SU-DHL-6 (cell line): ENCODE measurements at regions not wholly inside any gene's neighbourhood (a gene's known extent, or its start where the extent isn't known, plus 50 kb on each side); places are given as distances from the start of the nearest gene placed in this dataset.

ENCODE experiments used
- H2AFZ ChIP-seq: fragments of 200-600 bp; sonication (generic); 2 replicates; pipeline ENCODE4 v1.6.1; 2014; ENCODE audit warnings: low read depth, mild to moderate bottlenecking, moderate library complexity, mixed read lengths, antibody characterized with exemption, low read length; ENCODE audit not compliant: severe bottlenecking
- H3F3A ChIP-seq: fragments of 200-600 bp; shearing (Covaris generic); 2 replicates; pipeline ENCODE4 v1.6.0; 2016; ENCODE audit warnings: antibody characterized with exemption, mild to moderate bottlenecking; ENCODE audit not compliant: insufficient read depth
- H3K27ac ChIP-seq: fragments of 200-600 bp; sonication (generic); 2 replicates; pipeline ENCODE4 v1.5.1; 2016; ENCODE audit warnings: low read depth, mild to moderate bottlenecking, low read length, moderate library complexity, mixed read lengths
- H3K27me3 ChIP-seq: fragments of 200-600 bp; sonication (generic), shearing (Covaris generic); 2 replicates; pipeline ENCODE4 v1.6.0; 2014; ENCODE audit warnings: mild to moderate bottlenecking, low read length
- H3K36me3 ChIP-seq: fragments of 200-600 bp; sonication (generic); 2 replicates; pipeline ENCODE4 v1.6.1; 2014; ENCODE audit warnings: mild to moderate bottlenecking, low read length, mixed read lengths
- H3K4me2 ChIP-seq: fragments of 300-600, 200-600 bp; shearing (Covaris generic), sonication (generic); 2 replicates; pipeline ENCODE4 v1.6.0; 2014; ENCODE audit warnings: low read length, low read depth, mild to moderate bottlenecking; ENCODE audit not compliant: poor library complexity, severe bottlenecking
- H3K4me3 ChIP-seq: fragments of 200-600 bp; sonication (generic); 2 replicates; pipeline ENCODE4 v1.5.1; 2014; ENCODE audit warnings: antibody characterized with exemption, low read length, mild to moderate bottlenecking, mixed read lengths; ENCODE audit not compliant: insufficient read depth, poor library complexity, severe bottlenecking
- H3K79me2 ChIP-seq: fragments of 200-600 bp; sonication (generic); 2 replicates; pipeline ENCODE4 v1.6.1; 2014; ENCODE audit warnings: mild to moderate bottlenecking, low read length, moderate library complexity; ENCODE audit not compliant: insufficient read depth
- H3K9ac ChIP-seq: fragments of 200-600 bp; sonication (generic); 2 replicates; pipeline ENCODE4 v1.7.0; 2014; ENCODE audit warnings: mild to moderate bottlenecking, low read length
- H3K9me2 ChIP-seq: fragments of 200-600 bp; sonication (generic); replicated peaks from 2 replicates; pipeline ENCODE4 v1.6.1; 2014; ENCODE audit warnings: low read length; ENCODE audit not compliant: insufficient read depth
- H3K9me3 ChIP-seq: fragments of 200-600 bp; sonication (generic); 2 replicates; pipeline ENCODE4 v1.6.1; 2014; ENCODE audit warnings: low read length, mixed read lengths; ENCODE audit not compliant: insufficient read depth
- H4K20me1 ChIP-seq: fragments of 200-600 bp; sonication (generic); 2 replicates; pipeline ENCODE4 v1.6.1; 2014; ENCODE audit warnings: low read depth, mild to moderate bottlenecking, antibody characterized with exemption, low read length, moderate library complexity, mixed read lengths
- EZH2phosphoT487 ChIP-seq: fragments of 200-600 bp; sonication (generic), shearing (Covaris generic); conservative IDR thresholded peaks from 2 replicates; pipeline ENCODE4 v1.6.1; 2018; ENCODE audit warnings: mild to moderate bottlenecking, antibody characterized with exemption, low read length, moderate library complexity, mixed read lengths
- TF ChIP-seq, protein P1 (sequence below): fragments of 200-600 bp; sonication (generic); IDR thresholded peaks from one replicate; pipeline ENCODE4 v1.5.1; 2017; ENCODE audit warnings: antibody characterized with exemption, mild to moderate bottlenecking, low read length, moderate library complexity; ENCODE audit not compliant: insufficient read depth, poor library complexity, severe bottlenecking

DNA sequence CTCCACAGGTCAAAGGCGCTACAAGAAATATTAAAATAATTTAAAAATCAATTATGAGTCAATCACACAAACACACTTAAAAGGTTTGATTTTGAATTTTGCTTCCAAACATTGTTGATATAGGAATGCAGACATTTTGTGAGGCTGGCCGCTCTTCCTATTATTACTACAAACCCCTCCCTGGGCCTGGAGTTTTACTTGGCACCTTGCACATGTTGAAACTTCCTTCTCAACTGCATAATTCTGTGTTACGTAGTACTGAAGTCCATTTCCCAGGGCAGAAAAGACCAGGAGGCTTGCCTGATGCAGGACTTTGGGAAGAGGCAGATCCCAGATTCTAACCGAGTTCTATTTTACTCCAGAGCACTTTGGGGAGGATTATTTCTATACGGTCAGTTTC lies 71.5 kb downstream of the CYTL1 start:
- Histone ChIP-seq H3K27me3 (no peaks in the 10 kb centered on the region), H3F3A (no peaks in the 10 kb centered on the region), H3K9me3 (no peaks in the 10 kb centered on the region; the same call in 1 of the 2 replicates), H3K36me3 (no peaks in the 10 kb centered on the region), H4K20me1 (no peaks in the 10 kb centered on the region), H3K27ac (no peak overlapping the region), H3K4me3 (no peak overlapping the region), H3K4me2 (no peak overlapping the region), H3K79me2 (no peaks in the 10 kb centered on the region), H3K9ac (no peak overlapping the region), H3K9me2 (no peaks in the 10 kb centered on the region), H2AFZ (no peak overlapping the region)
- TF ChIP-seq EZH2phosphoT487: no peak
- TF ChIP-seq, protein P1, sequence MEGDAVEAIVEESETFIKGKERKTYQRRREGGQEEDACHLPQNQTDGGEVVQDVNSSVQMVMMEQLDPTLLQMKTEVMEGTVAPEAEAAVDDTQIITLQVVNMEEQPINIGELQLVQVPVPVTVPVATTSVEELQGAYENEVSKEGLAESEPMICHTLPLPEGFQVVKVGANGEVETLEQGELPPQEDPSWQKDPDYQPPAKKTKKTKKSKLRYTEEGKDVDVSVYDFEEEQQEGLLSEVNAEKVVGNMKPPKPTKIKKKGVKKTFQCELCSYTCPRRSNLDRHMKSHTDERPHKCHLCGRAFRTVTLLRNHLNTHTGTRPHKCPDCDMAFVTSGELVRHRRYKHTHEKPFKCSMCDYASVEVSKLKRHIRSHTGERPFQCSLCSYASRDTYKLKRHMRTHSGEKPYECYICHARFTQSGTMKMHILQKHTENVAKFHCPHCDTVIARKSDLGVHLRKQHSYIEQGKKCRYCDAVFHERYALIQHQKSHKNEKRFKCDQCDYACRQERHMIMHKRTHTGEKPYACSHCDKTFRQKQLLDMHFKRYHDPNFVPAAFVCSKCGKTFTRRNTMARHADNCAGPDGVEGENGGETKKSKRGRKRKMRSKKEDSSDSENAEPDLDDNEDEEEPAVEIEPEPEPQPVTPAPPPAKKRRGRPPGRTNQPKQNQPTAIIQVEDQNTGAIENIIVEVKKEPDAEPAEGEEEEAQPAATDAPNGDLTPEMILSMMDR: no peak

DNA sequence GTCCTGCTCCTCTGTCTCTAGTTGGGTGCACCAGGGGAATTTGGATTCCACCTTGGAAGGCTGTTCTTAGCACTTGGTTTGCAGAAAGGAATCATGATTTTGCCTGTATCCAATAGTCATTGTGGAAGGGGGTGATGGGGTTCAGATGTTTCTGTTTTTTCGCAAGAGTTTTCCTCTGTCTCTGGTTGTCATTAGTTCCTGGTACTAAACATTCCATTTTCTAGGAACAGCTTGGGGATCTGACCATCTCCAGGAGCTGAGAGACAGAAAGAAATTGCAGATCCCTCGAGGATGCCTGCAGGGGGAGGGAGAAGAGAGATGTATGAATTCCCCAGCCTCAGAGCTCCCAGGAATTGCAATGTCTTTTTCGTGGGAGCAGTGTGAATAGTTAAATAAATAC lies 70.9 kb downstream of the CYTL1 start:
- H3K9me2 ChIP-seq: no peaks in the 10 kb centered on the region
- TF ChIP-seq, protein P1: no peak
- no peak for TF ChIP-seq EZH2phosphoT487
- no peak overlapping the region for H3K4me3 ChIP-seq
- no peaks in the 10 kb centered on the region for H3K36me3 ChIP-seq
- H2AFZ ChIP-seq: no peak overlapping the region
- no peaks in the 10 kb centered on the region; the same call in 1 of the 2 replicates for H3K9me3 ChIP-seq
- H3K27ac ChIP-seq: no peak overlapping the region
- no peaks in the 10 kb centered on the region for H3K79me2 ChIP-seq
- H3K27me3 ChIP-seq: no peaks in the 10 kb centered on the region
- no peaks in the 10 kb centered on the region for H4K20me1 ChIP-seq
- no peaks in the 10 kb centered on the region for H3F3A ChIP-seq
- H3K9ac ChIP-seq: no peak overlapping the region
- H3K4me2 ChIP-seq: no peak overlapping the region

DNA sequence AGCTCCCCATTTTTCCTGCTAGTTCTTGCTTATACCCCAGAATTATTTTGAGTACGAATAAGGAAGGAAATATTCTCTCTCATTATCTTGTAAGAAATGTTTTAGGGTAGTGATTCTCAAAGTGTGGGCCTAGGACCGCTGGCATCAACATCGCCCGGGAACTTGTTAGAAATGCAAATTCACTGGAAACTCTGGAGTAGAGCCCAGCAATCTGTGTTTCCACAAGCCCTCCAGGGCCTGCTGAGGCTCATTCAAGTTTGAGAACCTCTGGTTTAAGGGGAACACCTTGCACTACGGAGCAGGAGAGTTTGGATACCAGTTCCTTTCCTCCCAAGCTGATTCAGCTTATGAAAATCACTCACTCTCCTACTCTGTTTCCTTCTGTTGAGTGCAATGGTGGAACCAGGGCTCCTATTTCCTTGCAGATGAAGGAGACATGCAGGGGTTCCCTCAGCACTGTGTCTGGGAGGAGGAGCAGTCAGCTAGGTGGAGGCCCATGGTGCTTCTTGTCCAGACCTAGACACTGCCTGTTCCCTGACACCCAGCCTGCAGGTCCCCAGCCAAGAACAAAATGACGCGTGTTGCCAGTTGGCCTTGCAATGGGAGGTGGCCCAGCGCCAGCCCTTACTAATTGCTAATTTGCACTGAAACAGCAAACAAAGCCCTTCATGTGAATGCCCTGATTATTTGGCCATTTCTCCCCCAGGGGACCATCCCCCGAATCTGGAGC lies 68.5 kb downstream of the CYTL1 start:
- no peaks in the 10 kb centered on the region for H3K79me2 ChIP-seq
- no peaks in the 10 kb centered on the region for H3K9me2 ChIP-seq
- H3K9me3 ChIP-seq: no peaks in the 10 kb centered on the region
- no peaks in the 10 kb centered on the region for H3F3A ChIP-seq
- H3K27ac ChIP-seq: no peak overlapping the region
- no peaks in the 10 kb centered on the region for H4K20me1 ChIP-seq
- H3K36me3 ChIP-seq: no peaks in the 10 kb centered on the region
- no peaks in the 10 kb centered on the region for H3K27me3 ChIP-seq
- H3K4me3 ChIP-seq: no peak overlapping the region
- H3K4me2 ChIP-seq: no peak overlapping the region
- no peak for TF ChIP-seq EZH2phosphoT487
- TF ChIP-seq, protein P1: no peak
- no peak overlapping the region for H3K9ac ChIP-seq
- H2AFZ ChIP-seq: no peak overlapping the region
